ENCODE measurements at regions not wholly inside any gene's neighbourhood (a gene's known extent, or its start where the extent isn't known, plus 50 kb on each side); places are given as distances from the start of the nearest gene placed in this dataset.

GRCh38 chr6:111980971-111981840 is 72.7 kb upstream of the CCN6 start:
- DNase-seq (peak; percentile 41 to 77), ATAC-seq (peak in 1 of 4 donors; percentile 50)
- Histone ChIP-seq H3K27ac (no peak overlapping the region), H3K9me3 (no peaks in the 10 kb centered on the region), H3K4me3 (no peak overlapping the region), H3K36me3 (ENCODE audit: insufficient read depth in 1 of 2, low read depth in 1 of 2) (no peaks in the 10 kb centered on the region), H3K27me3 (ENCODE audit: insufficient read depth in 3 of 3, low read length in 2 of 3) (peaks cover 0 to 8% (median 0%) of the 10 kb centered on the region in 3 donors), H3K4me1 (no peaks in the 10 kb centered on the region)
- WGBS, 3 donors, result 32 to 41% (median 32%) methylated on average over 8 of the region's 8 CpGs
- TF ChIP-seq CTCF (IDR thresholded peaks at IDR 0.05), result no peak
- intact Hi-C loops (cut with DNase I), result no loop called here

- no peaks in the 10 kb centered on the region for H3K9me3 ChIP-seq
- no peaks in the 10 kb centered on the region for H3K36me3 ChIP-seq (ENCODE audit: insufficient read depth in 1 of 2, low read depth in 1 of 2)
- no peak for DNase-seq
- H3K27ac ChIP-seq, result no peak overlapping the region
- no peak for TF ChIP-seq CTCF (IDR thresholded peaks at IDR 0.05)
- no peak overlapping the region for H3K4me3 ChIP-seq
- no peak for ATAC-seq
- 92 to 100% (median 95%) methylated on average over 1 of the region's 1 CpG for WGBS, 3 donors
- no peaks in the 10 kb centered on the region for H3K4me1 ChIP-seq
- H3K27me3 ChIP-seq (ENCODE audit: insufficient read depth in 3 of 3, low read length in 2 of 3), result peaks cover 0 to 5% (median 0%) of the 10 kb centered on the region in 3 donors
- intact Hi-C loops (cut with DNase I), result no loop called here
These were observed 71.2 kb upstream of the CCN6 start for GRCh38 chr6:111982681-111983080.

GRCh38 chr6:111983193-111983592 is 70.7 kb upstream of the CCN6 start:
- Histone ChIP-seq H3K4me1 (no peaks in the 10 kb centered on the region), H3K4me3 (no peak overlapping the region), H3K9me3 (no peaks in the 10 kb centered on the region), H3K36me3 (ENCODE audit: insufficient read depth in 1 of 2, low read depth in 1 of 2) (no peaks in the 10 kb centered on the region), H3K27ac (no peak overlapping the region), H3K27me3 (ENCODE audit: insufficient read depth in 3 of 3, low read length in 2 of 3) (peaks cover 0 to 5% (median 0%) of the 10 kb centered on the region in 3 donors)
- intact Hi-C loops (cut with DNase I), result no loop called here
- 91 to 97% (median 96%) methylated on average over 3 of the region's 3 CpGs for WGBS, 3 donors
- ATAC-seq, result no peak
- no peak for TF ChIP-seq CTCF (IDR thresholded peaks at IDR 0.05)
- no peak for DNase-seq

GRCh38 chr6:111984081-111984480 is 69.8 kb upstream of the CCN6 start:
- 90 to 92% (median 90%) methylated on average over 4 of the region's 4 CpGs for WGBS, 3 donors
- H3K9me3 ChIP-seq, result no peaks in the 10 kb centered on the region
- peaks cover 0 to 5% (median 0%) of the 10 kb centered on the region in 3 donors for H3K27me3 ChIP-seq (ENCODE audit: insufficient read depth in 3 of 3, low read length in 2 of 3)
- H3K27ac ChIP-seq, result no peak overlapping the region
- H3K36me3 ChIP-seq (ENCODE audit: insufficient read depth in 1 of 2, low read depth in 1 of 2), result no peaks in the 10 kb centered on the region
- no peaks in the 10 kb centered on the region for H3K4me1 ChIP-seq
- intact Hi-C loops (cut with DNase I), result no loop called here
- H3K4me3 ChIP-seq, result no peak overlapping the region
- no peak for DNase-seq
- TF ChIP-seq CTCF (IDR thresholded peaks at IDR 0.05), result no peak
- ATAC-seq, result no peak
